GM06990 (cell line): ENCODE measurements at regions not wholly inside any gene's neighbourhood (a gene's known extent, or its start where the extent isn't known, plus 50 kb on each side); places are given as distances from the start of the nearest gene placed in this dataset.

ENCODE experiments used
- DNase-seq: peaks from one replicate; pipeline ENCODE4 v3.0.0-alpha.2; 2011; ENCODE audit not compliant: insufficient read length; ENCODE audit errors: extremely low read depth
- H3K27me3 ChIP-seq: replicated peaks from 2 replicates; pipeline ENCODE4 v1.6.0; 2011; ENCODE audit warnings: low read length; ENCODE audit not compliant: control insufficient read depth, insufficient read depth
- H3K36me3 ChIP-seq: 2 replicates; pipeline ENCODE4 v1.5.1; 2011; ENCODE audit warnings: low read length; ENCODE audit not compliant: control insufficient read depth, insufficient read depth
- H3K4me3 ChIP-seq: replicated peaks from 2 replicates; pipeline ENCODE4 v1.5.1; 2011; ENCODE audit warnings: low read depth, mild to moderate bottlenecking, control low read depth, low read length
- TF ChIP-seq, protein P1 (sequence below): IDR thresholded peaks from 2 replicates; pipeline ENCODE4 v1.5.1; 2011; ENCODE audit warnings: low read length, control low read depth, mild to moderate bottlenecking, inconsistent platforms; ENCODE audit not compliant: insufficient read depth, poor library complexity, severe bottlenecking

DNA sequence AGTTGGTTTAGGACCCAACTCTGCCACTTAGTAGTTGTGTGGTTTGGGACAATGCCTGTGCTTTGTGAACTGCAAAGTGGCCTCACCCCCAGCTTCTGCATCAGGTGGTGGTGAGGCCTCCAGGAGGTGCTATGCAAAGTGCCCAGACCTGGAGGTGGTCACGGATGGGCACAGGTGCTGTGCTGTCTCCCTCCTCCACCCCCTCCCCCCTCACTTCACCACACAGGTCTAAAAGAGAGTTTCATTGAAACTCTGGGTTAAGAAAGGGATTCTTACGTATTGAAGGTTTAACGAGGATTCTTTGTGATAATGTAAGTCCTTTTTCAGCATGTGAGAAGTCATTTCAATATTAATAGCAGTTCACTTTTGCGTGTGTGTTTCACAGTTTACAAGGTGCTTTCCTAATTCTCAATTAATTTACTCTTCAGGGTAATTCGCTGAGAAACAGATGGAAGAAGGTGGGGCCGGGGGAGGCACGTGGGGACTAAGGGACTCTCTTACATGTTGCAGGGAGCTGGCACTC, 369.9 kb downstream of the LPIN1 start:
- Histone ChIP-seq H3K4me3 (no peak overlapping the region), H3K27me3 (no peaks in the 10 kb centered on the region), H3K36me3 (no peaks in the 10 kb centered on the region)
- TF ChIP-seq, protein P1, sequence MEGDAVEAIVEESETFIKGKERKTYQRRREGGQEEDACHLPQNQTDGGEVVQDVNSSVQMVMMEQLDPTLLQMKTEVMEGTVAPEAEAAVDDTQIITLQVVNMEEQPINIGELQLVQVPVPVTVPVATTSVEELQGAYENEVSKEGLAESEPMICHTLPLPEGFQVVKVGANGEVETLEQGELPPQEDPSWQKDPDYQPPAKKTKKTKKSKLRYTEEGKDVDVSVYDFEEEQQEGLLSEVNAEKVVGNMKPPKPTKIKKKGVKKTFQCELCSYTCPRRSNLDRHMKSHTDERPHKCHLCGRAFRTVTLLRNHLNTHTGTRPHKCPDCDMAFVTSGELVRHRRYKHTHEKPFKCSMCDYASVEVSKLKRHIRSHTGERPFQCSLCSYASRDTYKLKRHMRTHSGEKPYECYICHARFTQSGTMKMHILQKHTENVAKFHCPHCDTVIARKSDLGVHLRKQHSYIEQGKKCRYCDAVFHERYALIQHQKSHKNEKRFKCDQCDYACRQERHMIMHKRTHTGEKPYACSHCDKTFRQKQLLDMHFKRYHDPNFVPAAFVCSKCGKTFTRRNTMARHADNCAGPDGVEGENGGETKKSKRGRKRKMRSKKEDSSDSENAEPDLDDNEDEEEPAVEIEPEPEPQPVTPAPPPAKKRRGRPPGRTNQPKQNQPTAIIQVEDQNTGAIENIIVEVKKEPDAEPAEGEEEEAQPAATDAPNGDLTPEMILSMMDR: no peak
- peak; percentile 78 for DNase-seq

DNA sequence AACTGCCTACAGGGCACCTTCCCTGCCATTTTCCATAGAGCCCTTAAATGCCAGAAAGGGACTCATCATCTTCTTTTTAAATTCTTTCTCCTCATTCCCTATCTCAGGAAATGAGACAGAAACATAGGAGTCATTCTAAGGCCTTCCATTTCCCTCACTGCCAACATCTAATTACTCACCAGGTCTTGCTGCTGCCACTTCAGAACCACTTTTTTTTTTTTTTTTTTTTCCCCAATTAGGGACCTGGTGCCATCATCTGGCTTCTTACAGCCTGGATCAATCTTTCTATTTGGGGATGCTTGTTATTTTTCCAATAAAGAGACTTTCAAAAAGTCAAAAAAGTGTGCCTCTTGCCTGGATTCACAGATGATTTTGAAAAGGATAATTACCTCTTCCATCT, 373.4 kb downstream of the LPIN1 start:
- TF ChIP-seq, protein P1: no peak
- Histone ChIP-seq H3K27me3 (no peaks in the 10 kb centered on the region), H3K36me3 (no peaks in the 10 kb centered on the region), H3K4me3 (no peak overlapping the region)
- DNase-seq: no peak

DNA sequence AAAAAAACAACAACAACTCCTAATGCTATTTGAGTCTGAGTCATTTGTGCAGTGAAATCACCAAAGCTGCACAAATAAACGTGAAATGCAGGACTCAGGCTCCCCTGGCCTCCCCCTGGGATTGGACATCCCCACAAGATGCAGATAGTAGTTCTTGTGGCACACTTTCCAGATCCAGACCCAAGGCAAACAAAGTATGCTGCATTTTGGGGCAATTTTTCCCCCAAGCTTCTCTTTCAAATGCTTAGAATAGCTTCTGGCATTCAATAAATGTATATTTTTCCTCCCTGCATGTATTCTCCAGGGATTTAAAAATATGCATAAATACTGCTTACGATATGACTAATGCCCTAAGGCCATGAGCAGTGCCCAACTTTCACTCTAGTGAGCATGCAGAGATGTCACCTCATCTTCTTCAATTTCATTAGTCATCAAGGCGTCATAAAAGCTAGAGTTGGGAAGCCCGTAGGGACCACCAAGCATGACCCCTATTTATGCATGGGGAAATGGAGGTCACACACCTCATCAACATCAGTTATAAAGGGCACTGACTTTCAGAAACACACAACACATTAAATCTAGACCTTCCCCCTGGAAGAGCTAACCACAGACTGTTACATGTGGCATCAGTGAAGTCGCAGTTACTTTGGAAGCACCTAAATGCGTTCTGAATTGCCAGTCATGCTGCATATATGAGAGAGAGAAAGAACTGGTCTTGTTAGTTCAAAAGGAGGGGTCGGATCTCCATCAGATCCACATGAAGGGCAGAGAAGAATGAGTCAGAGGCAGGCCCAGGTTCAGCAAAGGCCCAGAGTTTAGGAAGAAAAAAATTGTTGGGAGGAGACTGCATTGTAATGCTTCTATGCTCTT, 374.1 kb downstream of the LPIN1 start:
- Histone ChIP-seq H3K4me3 (no peak overlapping the region), H3K36me3 (no peaks in the 10 kb centered on the region), H3K27me3 (no peaks in the 10 kb centered on the region)
- TF ChIP-seq, protein P1: no peak
- DNase-seq: no peak

DNA sequence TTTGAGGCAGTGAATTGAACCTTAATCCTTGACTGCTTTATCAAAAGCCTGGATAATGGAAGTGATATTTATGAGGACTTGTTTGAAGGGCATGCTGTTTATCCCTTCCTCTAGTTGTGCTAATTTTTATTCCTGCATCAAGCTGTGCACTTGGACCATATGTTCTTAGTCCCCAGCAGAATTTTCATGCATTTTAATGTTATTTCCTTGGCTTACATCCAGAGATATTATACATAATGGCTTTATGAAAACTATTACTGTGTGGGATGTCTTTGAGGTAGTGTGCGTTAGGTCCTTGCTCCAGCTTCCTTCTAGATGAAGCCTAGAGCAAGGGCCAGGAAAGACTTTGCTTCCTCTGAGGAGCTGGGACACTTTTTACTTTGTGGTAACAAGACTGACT, 378.4 kb downstream of the LPIN1 start:
- Histone ChIP-seq H3K4me3 (no peak overlapping the region), H3K36me3 (no peaks in the 10 kb centered on the region), H3K27me3 (no peaks in the 10 kb centered on the region)
- no peak for DNase-seq
- TF ChIP-seq, protein P1: no peak

DNA sequence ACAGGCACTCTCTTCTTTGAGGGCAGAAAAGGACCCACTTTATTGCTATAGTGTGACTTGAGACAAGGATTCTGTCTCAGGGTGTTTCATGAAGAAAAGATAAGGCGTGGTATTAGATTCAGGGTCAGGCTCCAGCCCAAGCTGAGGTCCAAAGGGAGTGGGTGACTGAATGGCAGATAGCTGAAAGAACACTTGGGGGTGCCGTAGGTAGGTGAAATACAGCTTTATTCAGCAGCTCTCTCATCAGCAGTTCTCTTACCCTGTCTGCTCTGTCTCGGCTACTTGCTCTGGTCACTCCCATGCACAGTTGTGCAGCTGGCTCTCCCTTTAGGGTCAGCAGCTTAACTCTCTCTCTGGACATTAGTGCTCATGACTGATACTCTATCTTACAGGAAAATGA, 379.9 kb downstream of the LPIN1 start:
- Histone ChIP-seq H3K27me3 (no peaks in the 10 kb centered on the region), H3K36me3 (no peaks in the 10 kb centered on the region), H3K4me3 (no peak overlapping the region)
- DNase-seq: no peak
- TF ChIP-seq, protein P1: no peak
